ENCODE measurements at regions not wholly inside any gene's neighbourhood (a gene's known extent, or its start where the extent isn't known, plus 50 kb on each side); places are given as distances from the start of the nearest gene placed in this dataset.
"Not testable (repeated sequence)": the region's sequence is repeated elsewhere in the genome, so short reads cannot be mapped to it uniquely, and the experiment has no call there.

DNA sequence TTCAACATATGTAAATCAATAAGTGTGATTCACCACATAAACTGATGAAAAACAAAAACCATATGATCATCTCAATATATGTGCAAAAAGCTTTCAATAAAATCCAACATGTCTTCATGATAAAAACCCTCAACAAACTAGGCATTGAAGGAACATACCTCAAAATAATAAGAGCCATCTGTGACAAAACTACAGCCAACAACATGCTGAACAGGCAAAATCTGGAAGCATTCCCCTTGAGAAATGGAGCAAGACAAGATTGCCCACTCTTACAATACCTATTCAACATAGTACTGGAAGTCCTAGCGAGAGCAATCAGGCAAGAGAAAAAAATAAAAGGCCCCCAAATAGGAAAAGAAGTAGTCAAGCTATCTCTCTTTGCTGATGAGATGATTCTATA lies 76.5 kb downstream of the OTOR start:
- FAIRE-seq = no peak
- TF ChIP-seq EZH2 (IDR thresholded peaks at IDR 0.05; ENCODE audit: insufficient read depth, low read length) = no peak
- TF ChIP-seq, protein P1, sequence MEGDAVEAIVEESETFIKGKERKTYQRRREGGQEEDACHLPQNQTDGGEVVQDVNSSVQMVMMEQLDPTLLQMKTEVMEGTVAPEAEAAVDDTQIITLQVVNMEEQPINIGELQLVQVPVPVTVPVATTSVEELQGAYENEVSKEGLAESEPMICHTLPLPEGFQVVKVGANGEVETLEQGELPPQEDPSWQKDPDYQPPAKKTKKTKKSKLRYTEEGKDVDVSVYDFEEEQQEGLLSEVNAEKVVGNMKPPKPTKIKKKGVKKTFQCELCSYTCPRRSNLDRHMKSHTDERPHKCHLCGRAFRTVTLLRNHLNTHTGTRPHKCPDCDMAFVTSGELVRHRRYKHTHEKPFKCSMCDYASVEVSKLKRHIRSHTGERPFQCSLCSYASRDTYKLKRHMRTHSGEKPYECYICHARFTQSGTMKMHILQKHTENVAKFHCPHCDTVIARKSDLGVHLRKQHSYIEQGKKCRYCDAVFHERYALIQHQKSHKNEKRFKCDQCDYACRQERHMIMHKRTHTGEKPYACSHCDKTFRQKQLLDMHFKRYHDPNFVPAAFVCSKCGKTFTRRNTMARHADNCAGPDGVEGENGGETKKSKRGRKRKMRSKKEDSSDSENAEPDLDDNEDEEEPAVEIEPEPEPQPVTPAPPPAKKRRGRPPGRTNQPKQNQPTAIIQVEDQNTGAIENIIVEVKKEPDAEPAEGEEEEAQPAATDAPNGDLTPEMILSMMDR (IDR thresholded peaks at IDR 0.05; ENCODE audit: insufficient read depth, low read depth, low read length) = no peak
- H3K9ac ChIP-seq (ENCODE audit: low read length) = no peak overlapping the region

DNA sequence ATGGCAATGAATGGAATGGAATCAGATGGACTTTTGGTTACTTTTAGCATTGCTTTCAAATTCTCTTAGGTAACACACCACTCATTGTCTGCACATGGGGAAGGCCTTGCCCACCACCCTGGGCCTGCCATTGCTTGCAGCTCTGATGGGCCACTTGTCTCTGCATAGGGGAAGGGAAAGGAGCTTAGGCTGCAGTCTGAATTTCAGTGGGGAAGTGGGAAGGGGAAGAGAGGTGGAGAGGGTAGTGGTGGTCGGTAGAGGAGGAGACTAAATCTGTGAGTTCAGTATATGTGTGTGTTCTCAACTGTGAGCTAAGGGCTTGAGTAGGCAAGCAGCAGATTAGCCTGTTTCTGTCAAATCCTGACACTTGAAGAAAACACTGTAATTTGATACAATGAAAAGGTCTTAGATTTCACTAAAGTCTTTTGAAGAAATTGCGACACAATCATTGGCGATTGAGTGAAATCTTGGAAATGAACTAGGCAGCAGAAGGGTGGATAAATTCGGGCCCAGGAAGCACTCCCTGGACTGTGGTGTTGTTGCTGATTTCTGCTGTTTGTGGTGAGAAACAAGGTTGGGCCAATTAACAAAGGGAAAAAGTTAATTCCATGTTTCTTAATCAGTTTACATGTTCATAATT lies 80.6 kb downstream of the OTOR start:
- Histone ChIP-seq H3K36me3 (ENCODE audit: insufficient read depth, low read length) (no peaks in the 10 kb centered on the region), H3K4me1 (ENCODE audit: insufficient read depth, low read length) (no peaks in the 10 kb centered on the region), H4K20me1 (ENCODE audit: insufficient read depth, low read length) (no peaks in the 10 kb centered on the region), H3K27ac (ENCODE audit: low read depth, low read length) (no peak overlapping the region), H3K9me3 (ENCODE audit: insufficient read depth, low read depth, low read length) (no peaks in the 10 kb centered on the region), H3K27me3 (ENCODE audit: insufficient read depth, low read length) (peaks cover 2% of the 10 kb centered on the region), H3K4me2 (ENCODE audit: low read length) (no peak overlapping the region), H2AFZ (ENCODE audit: low read depth, low read length) (no peak overlapping the region), H3K9ac (ENCODE audit: low read length) (no peak overlapping the region), H3K4me3 (ENCODE audit: insufficient read depth, low read depth, low read length) (no peak overlapping the region), H3K79me2 (ENCODE audit: insufficient read depth, low read length) (no peaks in the 10 kb centered on the region)
- Mint-ChIP-seq H3K9me3 (ENCODE audit: unreplicated experiment) (peaks cover 5% of the 10 kb centered on the region), H3K4me3 (ENCODE audit: unreplicated experiment) (no peak overlapping the region), H3K27ac (ENCODE audit: unreplicated experiment) (no peak overlapping the region), H3K27me3 (ENCODE audit: low read depth, unreplicated experiment) (no peaks in the 10 kb centered on the region), H3K36me3 (ENCODE audit: low read depth, unreplicated experiment) (no peaks in the 10 kb centered on the region), H3K4me1 (ENCODE audit: low read depth, unreplicated experiment) (no peaks in the 10 kb centered on the region)
- TF ChIP-seq, protein P1 (IDR thresholded peaks at IDR 0.05; ENCODE audit: insufficient read depth, low read depth, low read length) = no peak
- TF ChIP-seq EZH2 (IDR thresholded peaks at IDR 0.05; ENCODE audit: insufficient read depth, low read length) = no peak
- FAIRE-seq (no peak), DNase-seq (ENCODE audit: low read depth) (no peak)

More for the DNA sequence above, 76.5 kb downstream of the OTOR start:
- Histone ChIP-seq H3K4me2 (ENCODE audit: low read length) (no peak overlapping the region), H3K36me3 (ENCODE audit: insufficient read depth, low read length) (no peaks in the 10 kb centered on the region), H3K79me2 (ENCODE audit: insufficient read depth, low read length) (no peaks in the 10 kb centered on the region), H3K4me1 (ENCODE audit: insufficient read depth, low read length) (no peaks in the 10 kb centered on the region), H3K27ac (ENCODE audit: low read depth, low read length) (no peak overlapping the region), H3K9me3 (ENCODE audit: insufficient read depth, low read depth, low read length) (no peaks in the 10 kb centered on the region), H2AFZ (ENCODE audit: low read depth, low read length) (no peak overlapping the region), H3K4me3 (ENCODE audit: insufficient read depth, low read depth, low read length) (no peak overlapping the region), H4K20me1 (ENCODE audit: insufficient read depth, low read length) (no peaks in the 10 kb centered on the region), H3K27me3 (ENCODE audit: insufficient read depth, low read length) (peaks cover 2% of the 10 kb centered on the region)
- no peaks in the 10 kb centered on the region for H3K36me3 Mint-ChIP-seq (ENCODE audit: low read depth, unreplicated experiment)
- H3K27ac Mint-ChIP-seq (ENCODE audit: unreplicated experiment) = no peak overlapping the region
- no peaks in the 10 kb centered on the region for H3K4me1 Mint-ChIP-seq (ENCODE audit: low read depth, unreplicated experiment)
- H3K27me3 Mint-ChIP-seq (ENCODE audit: low read depth, unreplicated experiment) = no peaks in the 10 kb centered on the region
- DNase-seq (ENCODE audit: low read depth) = no peak
- no peak overlapping the region for H3K4me3 Mint-ChIP-seq (ENCODE audit: unreplicated experiment)
- peaks cover 5% of the 10 kb centered on the region for H3K9me3 Mint-ChIP-seq (ENCODE audit: unreplicated experiment)

DNA sequence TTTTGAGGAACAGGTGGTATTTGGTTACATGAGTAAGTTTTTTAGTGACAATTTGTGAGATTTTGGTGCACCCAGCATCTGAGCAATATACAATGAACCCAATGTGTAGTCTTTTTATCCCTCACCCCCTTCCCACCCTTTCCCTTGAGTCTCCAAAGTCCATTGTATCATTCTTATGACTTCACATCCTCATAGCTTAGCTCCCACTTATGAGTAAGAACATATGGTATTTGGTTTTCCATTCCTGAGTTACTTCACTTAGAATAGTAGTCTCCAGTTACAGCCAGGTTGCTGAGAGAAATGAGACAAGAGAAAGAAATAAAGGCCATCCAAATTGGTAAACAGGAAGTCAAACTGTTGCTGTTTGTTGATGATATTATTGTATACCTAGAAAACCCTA lies 87.5 kb downstream of the OTOR start:
- DNase-seq (ENCODE audit: low read depth) (peak; percentile 47), FAIRE-seq (peak; percentile 83)
- H3K9me3 Mint-ChIP-seq (ENCODE audit: unreplicated experiment); H4K20me1 ChIP-seq (ENCODE audit: insufficient read depth, low read length); H3K9me3 ChIP-seq (ENCODE audit: insufficient read depth, low read depth, low read length); H3K4me3 Mint-ChIP-seq (ENCODE audit: unreplicated experiment); H3K79me2 ChIP-seq (ENCODE audit: insufficient read depth, low read length); H3K4me1 ChIP-seq (ENCODE audit: insufficient read depth, low read length); H3K9ac ChIP-seq (ENCODE audit: low read length); H3K27me3 ChIP-seq (ENCODE audit: insufficient read depth, low read length); H3K4me3 ChIP-seq (ENCODE audit: insufficient read depth, low read depth, low read length); H3K27me3 Mint-ChIP-seq (ENCODE audit: low read depth, unreplicated experiment); H2AFZ ChIP-seq (ENCODE audit: low read depth, low read length); H3K36me3 Mint-ChIP-seq (ENCODE audit: low read depth, unreplicated experiment); H3K36me3 ChIP-seq (ENCODE audit: insufficient read depth, low read length): not testable (repeated sequence)
- H3K4me2 ChIP-seq (ENCODE audit: low read length) = peak overlapping the region; percentile 36
- Mint-ChIP-seq H3K4me1 (ENCODE audit: low read depth, unreplicated experiment) (peaks cover 23% of the 10 kb centered on the region), H3K27ac (ENCODE audit: unreplicated experiment) (peak overlapping the region; percentile 98)
- peak overlapping the region; percentile 33 for H3K27ac ChIP-seq (ENCODE audit: low read depth, low read length)
